GM12878 (cell line): ENCODE measurements at regions not wholly inside any gene's neighbourhood (a gene's known extent, or its start where the extent isn't known, plus 50 kb on each side); places are given as distances from the start of the nearest gene placed in this dataset.
A peak's percentile ranks its signal among the peaks of the same experiment; 100 is the strongest.

ENCODE experiments used
- ATAC-seq: fragments of 200-7000 bp; cut with Tn5 transposase; 3 replicates; pipeline ENCODE4 v1.9.1; 2020; ENCODE audit warnings: mild to moderate bottlenecking, moderate library complexity
- BruUV-seq: library from RNA; stranded (reverse); fragments of 400-500 nt; replicated peaks from 2 replicates; lab custom pipeline; 2021; lab: Mats Ljungman, UMichigan
- CTCF ChIA-PET: fragments of 300-600 bp; sonication (Branson Sonifier 250); formaldehyde crosslinking; extraction: SDS; loops from one replicate; lab custom pipeline; 2021; ENCODE audit warnings: inconsistent platforms; lab: Yijun Ruan, JAX
- POLR2A ChIA-PET: fragments of 350-600 bp; formaldehyde crosslinking; extraction: SDS; loops from one replicate; lab custom pipeline; 2021; ENCODE audit warnings: inconsistent platforms; lab: Charles Lee
- RAD21 ChIA-PET: fragments of 300-600 bp; sonication (Branson Sonifier 250); formaldehyde crosslinking; loops from one replicate; lab custom pipeline; 2023; ENCODE audit warnings: antibody characterized with exemption; ENCODE audit not compliant: unreplicated experiment; lab: Charles Lee
- SMC1A ChIA-PET: fragments of 300-600 bp; sonication (Branson Sonifier 250); formaldehyde crosslinking; loops from one replicate; lab custom pipeline; 2023; ENCODE audit not compliant: unreplicated experiment, uncharacterized antibody; lab: Charles Lee
- DNase-seq: peaks from one replicate; pipeline ENCODE4 v3.0.0-alpha.2; 2011; ENCODE audit warnings: low read depth, low spot score
- FAIRE-seq: peaks from 3 replicates; lab custom pipeline; 2011; peaks lifted over from hg19 to GRCh38; lab: Jason Lieb, UNC
- H2AFZ ChIP-seq: 2 replicates; pipeline ENCODE4 v1.6.0; 2011; ENCODE audit warnings: low read depth, low read length, control low read depth; ENCODE audit not compliant: control insufficient read depth
- H3K27ac ChIP-seq: 2 replicates; pipeline ENCODE4 v1.5.1; 2011; ENCODE audit warnings: control low read depth; ENCODE audit not compliant: control insufficient read depth, insufficient read depth
- H3K27me3 ChIP-seq, 2 experiments: replicated peaks in 1 of 2; 2 replicates each; pipeline versions ENCODE4 v1.6.0 to v1.6.1; 2011; ENCODE audit warnings: low read length in 1 of 2; ENCODE audit not compliant: control insufficient read depth in 2 of 2, insufficient read depth in 2 of 2
- H3K36me3 ChIP-seq, 2 experiments: 2 replicates each; pipeline ENCODE4 v1.5.1; 2011; ENCODE audit warnings: low read length in 1 of 2; ENCODE audit not compliant: control insufficient read depth in 2 of 2, insufficient read depth in 2 of 2
- H3K4me1 ChIP-seq: 2 replicates; pipeline ENCODE4 v1.6.1; 2011; ENCODE audit warnings: mild to moderate bottlenecking, low read length, moderate library complexity, mixed read lengths; ENCODE audit not compliant: control insufficient read depth, insufficient read depth
- H3K4me2 ChIP-seq: 2 replicates; pipeline ENCODE4 v1.6.0; 2011; ENCODE audit warnings: control low read depth; ENCODE audit not compliant: control insufficient read depth, insufficient read depth
- H3K4me3 ChIP-seq: fragments of 200-600 bp; sonication (generic); 2 replicates; pipeline ENCODE4 v1.5.1; 2016
- H3K79me2 ChIP-seq: 2 replicates; pipeline ENCODE4 v1.6.0; 2011; ENCODE audit warnings: low read length; ENCODE audit not compliant: control insufficient read depth, insufficient read depth
- H3K9ac ChIP-seq: 2 replicates; pipeline ENCODE4 v1.8.0; 2011; ENCODE audit warnings: low read length, control low read depth, mixed read lengths; ENCODE audit not compliant: control insufficient read depth, insufficient read depth
- H3K9me3 ChIP-seq: replicated peaks from 3 replicates; pipeline ENCODE4 v1.5.1; 2011; ENCODE audit warnings: mild to moderate bottlenecking, low read length; ENCODE audit not compliant: control insufficient read depth, insufficient read depth
- H4K20me1 ChIP-seq: 2 replicates; pipeline ENCODE4 v1.6.0; 2011; ENCODE audit not compliant: control insufficient read depth, insufficient read depth
- CTCF ChIP-seq, 3 experiments: IDR thresholded peaks in 2 of 3; conservative IDR thresholded peaks in 1 of 3; 2 replicates each; pipeline ENCODE4 v1.5.1; 2011; ENCODE audit warnings: low read depth in 3 of 3, low read length in 3 of 3, mild to moderate bottlenecking in 3 of 3, control low read depth in 2 of 3, moderate library complexity in 2 of 3, inconsistent platforms in 1 of 3, mixed read lengths in 1 of 3; ENCODE audit not compliant: control insufficient read depth in 2 of 3, insufficient read depth in 1 of 3; ENCODE audit errors: extremely low read depth in 1 of 3
- NR2C2 ChIP-seq: IDR thresholded peaks from 2 replicates; pipeline ENCODE4 v1.6.1; 2011; ENCODE audit warnings: borderline replicate concordance, low read depth; ENCODE audit not compliant: control insufficient read depth, insufficient read length
- POLR2A ChIP-seq: IDR thresholded peaks from 2 replicates; pipeline ENCODE4 v1.6.1; 2011; ENCODE audit warnings: low read depth, mild to moderate bottlenecking, low read length
- WGBS: methylation state at CpG from one replicate; pipeline ENCODE4 v1.1.6; 2016; ENCODE audit warnings: low lambda C conversion rate; ENCODE audit not compliant: insufficient replicate concordance, insufficient coverage; ENCODE audit errors: missing lambda C conversion rate; 5-methylcytosine and 5-hydroxymethylcytosine counted together
- in situ Hi-C: fragments of 300-500 bp; cut with MboI; formaldehyde crosslinking; loops from 9 replicates; pipeline ENCODE4 v1.14.3; 2018; ENCODE audit warnings: mixed read lengths
- intact Hi-C: fragments of 100-400 bp; cut with micrococcal nuclease; formaldehyde crosslinking; loops from one replicate; pipeline ENCODE4 v1.14.2; 2022; ENCODE audit not compliant: unreplicated experiment
- TF ChIP-seq, protein P1 (sequence below): fragments of 450-650 bp; IDR thresholded peaks from 2 replicates; pipeline ENCODE4 v1.6.1; 2017; ENCODE audit warnings: mild to moderate bottlenecking, low read depth, inconsistent platforms; ENCODE audit not compliant: poor library complexity, severe bottlenecking

DNA sequence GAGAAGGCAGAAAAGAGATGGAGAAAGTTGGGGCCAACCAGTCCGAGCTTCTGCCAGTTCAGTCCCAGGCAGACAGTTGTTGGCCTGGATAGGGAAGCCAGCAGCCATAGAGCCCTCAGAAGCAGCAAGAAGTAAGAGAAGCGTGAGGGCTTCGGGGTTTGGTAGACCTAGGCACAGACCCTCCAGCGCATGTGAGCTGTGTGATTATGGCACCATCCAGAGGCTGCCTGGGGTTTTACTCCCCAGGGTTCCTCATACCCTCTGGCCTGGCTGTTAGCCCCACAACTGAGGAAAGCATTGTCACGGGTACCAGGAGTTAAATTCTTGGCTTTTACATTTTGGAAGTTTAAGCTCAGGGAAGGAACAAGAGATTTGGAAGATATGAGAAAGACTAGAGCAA, 93.7 kb upstream of the RAB6C start:
- no peak overlapping the region for H2AFZ ChIP-seq
- peak; percentile 40; the same call in 1 of the 3 replicates for ATAC-seq
- SMC1A ChIA-PET, result no interaction called here
- H3K27ac ChIP-seq, result no peak overlapping the region
- H3K36me3 ChIP-seq, result no peaks in the 10 kb centered on the region
- in situ Hi-C loops, result no loop called here
- BruUV-seq, result no TSS peak
- no peaks in the 10 kb centered on the region; a peak in 1 of 4 replicates for H3K27me3 ChIP-seq
- no peaks in the 10 kb centered on the region for H3K9me3 ChIP-seq
- H3K79me2 ChIP-seq, result no peaks in the 10 kb centered on the region
- no peaks in the 10 kb centered on the region for H3K4me1 ChIP-seq
- H3K4me3 ChIP-seq, result no peak overlapping the region
- no peak for FAIRE-seq
- H4K20me1 ChIP-seq, result no peaks in the 10 kb centered on the region
- no peak for DNase-seq
- RAD21 ChIA-PET, result no interaction called here
- CTCF ChIA-PET, result no interaction called here
- TF ChIP-seq NR2C2, result no peak
- TF ChIP-seq POLR2A, result no peak
- TF ChIP-seq CTCF (IDR thresholded peaks at IDR 0.05 in 2 of 3, conservative IDR thresholded peaks at IDR 0.05 in 1 of 3; ENCODE audit: control insufficient read depth in 2 of 3, extremely low read depth in 1 of 3, insufficient read depth in 1 of 3, low read depth in 3 of 3, low read length in 3 of 3), result peak in 2 of 3 experiments; percentile 12 to 28; a peak in 2 of 6 replicates
- TF ChIP-seq, protein P1, sequence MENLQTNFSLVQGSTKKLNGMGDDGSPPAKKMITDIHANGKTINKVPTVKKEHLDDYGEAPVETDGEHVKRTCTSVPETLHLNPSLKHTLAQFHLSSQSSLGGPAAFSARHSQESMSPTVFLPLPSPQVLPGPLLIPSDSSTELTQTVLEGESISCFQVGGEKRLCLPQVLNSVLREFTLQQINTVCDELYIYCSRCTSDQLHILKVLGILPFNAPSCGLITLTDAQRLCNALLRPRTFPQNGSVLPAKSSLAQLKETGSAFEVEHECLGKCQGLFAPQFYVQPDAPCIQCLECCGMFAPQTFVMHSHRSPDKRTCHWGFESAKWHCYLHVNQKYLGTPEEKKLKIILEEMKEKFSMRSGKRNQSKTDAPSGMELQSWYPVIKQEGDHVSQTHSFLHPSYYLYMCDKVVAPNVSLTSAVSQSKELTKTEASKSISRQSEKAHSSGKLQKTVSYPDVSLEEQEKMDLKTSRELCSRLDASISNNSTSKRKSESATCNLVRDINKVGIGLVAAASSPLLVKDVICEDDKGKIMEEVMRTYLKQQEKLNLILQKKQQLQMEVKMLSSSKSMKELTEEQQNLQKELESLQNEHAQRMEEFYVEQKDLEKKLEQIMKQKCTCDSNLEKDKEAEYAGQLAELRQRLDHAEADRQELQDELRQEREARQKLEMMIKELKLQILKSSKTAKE, result no peak
- intact Hi-C loops, result no loop called here
- no peak overlapping the region for H3K9ac ChIP-seq
- POLR2A ChIA-PET, result no interaction called here
- WGBS, result 2% methylated on average over 5 of the region's 5 CpGs
- no peak overlapping the region for H3K4me2 ChIP-seq
